GM18951 (cell line): ENCODE measurements at regions not wholly inside any gene's neighbourhood (a gene's known extent, or its start where the extent isn't known, plus 50 kb on each side); places are given as distances from the start of the nearest gene placed in this dataset.

ENCODE experiments used
- POLR2A ChIP-seq: IDR thresholded peaks from 4 replicates; pipeline ENCODE4 v1.6.1; 2011; ENCODE audit warnings: mild to moderate bottlenecking; ENCODE audit not compliant: insufficient read length, insufficient read depth; ENCODE audit errors: extremely low read depth
- in situ Hi-C: fragments of 300-500 bp; cut with MboI; formaldehyde crosslinking; loops from one replicate; pipeline ENCODE4 v1.12.0; 2022; ENCODE audit warnings: low sequenced_read_pairs, mixed read lengths, inconsistent platforms; ENCODE audit not compliant: unreplicated experiment

DNA sequence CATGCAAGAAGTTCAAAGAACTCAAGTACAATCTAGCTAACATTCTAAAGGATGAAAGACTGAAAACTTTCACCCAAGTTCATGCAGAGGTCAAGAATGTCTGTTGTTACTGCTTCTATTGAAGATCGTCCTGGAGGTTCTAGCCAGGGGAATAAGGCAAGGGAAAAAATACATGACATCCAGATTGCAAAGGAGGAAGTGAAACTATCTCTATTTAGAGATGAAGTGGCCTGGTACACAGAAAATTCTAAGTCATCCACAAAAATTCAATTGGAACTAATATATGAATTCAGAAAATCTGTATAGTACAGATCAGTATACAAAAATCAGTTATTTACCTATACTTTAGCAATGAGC lies 693.0 kb downstream of the NR2F2 start:
- in situ Hi-C loops, result no loop called here
- TF ChIP-seq POLR2A, result no peak

DNA sequence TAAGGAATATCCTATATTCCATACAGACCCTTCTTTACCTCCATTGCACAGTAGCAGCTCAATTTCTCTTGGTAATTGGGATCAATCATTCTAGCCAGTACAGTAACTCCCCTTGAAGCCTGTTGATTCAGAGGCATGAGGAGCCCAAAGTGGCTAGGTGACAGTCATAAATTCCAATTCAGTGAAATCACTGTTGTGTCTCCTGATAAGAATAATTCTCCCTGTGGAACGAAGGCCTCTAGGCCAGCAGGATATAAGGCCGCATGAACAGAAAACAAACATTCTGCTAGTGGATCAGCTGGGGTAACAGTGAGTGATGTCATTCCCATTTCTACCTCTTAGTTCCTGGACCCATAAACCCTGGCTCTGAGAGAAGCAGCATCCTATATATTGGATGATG lies 696.3 kb downstream of the NR2F2 start:
- no peak for TF ChIP-seq POLR2A
- in situ Hi-C loops, result no loop called here

DNA sequence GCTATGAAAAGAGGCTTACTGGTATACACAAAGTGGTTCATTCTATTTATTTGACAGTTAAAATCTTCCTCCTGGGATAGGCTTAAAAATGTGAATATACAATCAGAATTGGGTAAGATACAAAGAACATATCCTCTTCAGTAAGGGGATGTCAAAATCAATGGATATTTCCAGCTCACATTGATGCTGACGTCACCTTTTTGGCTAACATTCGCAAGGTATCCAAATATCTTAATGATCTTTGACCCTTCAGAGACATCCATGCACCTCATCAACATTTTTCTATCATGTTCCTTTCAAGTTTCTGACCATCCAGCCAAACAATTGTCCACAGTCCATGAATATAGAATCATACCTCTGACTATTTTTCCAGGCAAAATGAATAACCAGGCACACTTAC lies 697.3 kb downstream of the NR2F2 start:
- TF ChIP-seq POLR2A, result no peak
- in situ Hi-C loops, result no loop called here

DNA sequence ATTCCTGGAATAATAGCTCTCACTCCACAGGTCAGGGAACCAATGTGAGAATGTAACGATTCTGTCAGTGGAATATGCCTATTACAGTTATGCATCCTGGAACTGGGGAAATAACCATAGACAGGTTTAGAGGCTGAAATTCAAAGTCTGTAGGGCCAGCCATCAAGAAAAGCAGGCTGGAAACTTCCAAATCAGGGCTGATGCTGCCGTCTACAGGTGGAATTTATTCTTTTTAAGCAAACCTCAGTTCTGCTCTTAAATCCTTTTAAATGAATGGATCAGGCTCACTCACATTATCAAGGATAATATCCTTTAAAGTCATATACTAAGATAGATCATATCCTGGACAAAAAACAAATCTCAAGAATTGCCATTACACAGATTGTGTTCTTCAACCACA lies 699.8 kb downstream of the NR2F2 start:
- no peak for TF ChIP-seq POLR2A
- in situ Hi-C loops, result no loop called here

DNA sequence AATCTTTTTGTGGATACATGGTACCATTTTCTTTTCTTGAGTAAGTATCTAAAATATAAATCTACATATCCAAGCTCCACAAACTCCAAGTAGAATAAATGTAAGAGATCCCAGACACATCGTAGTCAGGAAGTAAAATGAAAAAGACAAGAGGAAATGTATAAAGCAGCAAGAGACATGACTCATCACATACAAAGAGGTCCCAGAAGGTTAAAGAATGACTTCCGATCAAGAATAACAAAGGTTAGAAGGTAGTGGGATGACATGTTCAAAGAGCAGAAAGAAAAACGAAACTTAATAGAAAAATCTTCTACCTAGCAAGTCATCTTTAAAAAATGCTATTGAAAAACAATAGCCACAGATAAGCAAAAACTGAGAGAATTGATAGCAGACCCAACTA lies 705.8 kb downstream of the NR2F2 start:
- no peak for TF ChIP-seq POLR2A
- in situ Hi-C loops, result no loop called here

DNA sequence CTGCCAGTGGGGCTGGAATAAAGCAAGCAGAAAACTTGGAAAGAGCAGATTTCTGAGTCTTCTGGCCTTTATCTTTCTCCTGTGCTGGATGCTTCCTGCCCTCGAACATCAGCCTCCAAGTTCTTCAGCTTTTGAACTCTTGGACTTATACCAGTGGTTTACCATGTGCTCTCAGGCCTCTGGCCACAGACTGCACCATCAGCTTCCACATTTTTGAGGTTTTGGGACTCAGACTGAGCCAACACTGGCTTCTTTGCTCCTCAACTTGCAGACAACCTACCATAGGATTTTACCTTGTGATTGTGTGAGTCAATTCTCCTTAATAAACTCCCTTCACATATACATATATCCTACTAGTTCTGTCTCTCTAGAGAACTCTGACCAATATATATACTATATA lies 706.6 kb downstream of the NR2F2 start:
- in situ Hi-C loops, result no loop called here

DNA sequence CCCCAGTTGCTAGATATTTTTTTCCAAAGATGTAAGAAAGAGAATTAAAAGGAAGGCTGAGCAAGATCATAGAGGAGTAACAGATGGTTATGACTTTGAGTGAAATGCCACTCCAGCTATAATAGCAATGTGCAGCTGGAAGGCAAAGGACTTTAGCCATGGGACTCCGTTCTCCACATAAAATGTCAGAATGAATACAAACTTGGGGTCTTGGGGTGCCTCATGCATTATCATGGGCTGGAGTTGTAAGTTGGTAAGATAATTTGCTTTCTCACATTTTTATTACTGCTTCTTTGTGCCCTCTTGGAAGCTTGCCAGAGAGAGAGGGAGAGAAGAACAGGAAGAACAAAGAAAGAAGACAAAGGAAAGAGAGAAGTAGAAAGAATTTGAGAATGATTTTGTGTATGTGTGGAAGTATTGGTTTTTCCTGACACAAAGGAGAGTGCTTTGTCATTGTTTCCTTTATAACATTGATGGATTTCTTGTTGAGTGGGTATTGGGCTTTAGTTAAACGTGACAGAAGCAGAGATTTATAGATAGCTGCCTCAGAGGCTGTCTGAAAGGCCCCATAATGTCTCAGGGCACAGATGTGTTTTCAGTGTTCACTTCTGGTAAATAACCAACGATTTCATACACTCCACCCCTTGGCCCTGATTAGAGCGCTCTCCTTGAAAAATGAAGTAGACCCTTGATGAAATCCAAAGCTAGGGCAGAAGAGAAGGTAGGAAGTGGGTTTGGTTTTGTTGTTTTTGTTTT lies 715.3 kb downstream of the NR2F2 start:
- no peak for TF ChIP-seq POLR2A
- in situ Hi-C loops, result no loop called here

More for the DNA sequence above, 706.6 kb downstream of the NR2F2 start:
- no peak for TF ChIP-seq POLR2A

DNA sequence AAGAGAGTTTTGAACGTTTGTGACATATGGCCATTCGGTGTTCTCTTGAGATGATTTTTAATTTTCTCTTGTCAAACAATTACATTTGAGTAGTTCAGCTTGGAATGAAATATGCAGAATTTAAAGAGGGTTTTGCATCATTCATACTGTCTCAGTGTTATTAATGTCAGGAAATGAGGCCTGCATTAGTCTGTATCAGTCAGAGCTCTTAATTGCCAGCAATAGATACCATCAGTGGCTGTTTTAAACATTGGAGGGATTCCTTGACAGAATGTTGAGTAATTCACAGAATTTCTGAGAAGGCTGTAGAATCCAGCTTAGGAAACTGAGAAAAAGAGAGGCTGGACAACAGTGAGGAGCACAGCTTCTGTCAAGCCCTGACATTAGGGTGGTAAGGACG lies 722.0 kb downstream of the NR2F2 start:
- TF ChIP-seq POLR2A, result no peak
- in situ Hi-C loops, result no loop called here

DNA sequence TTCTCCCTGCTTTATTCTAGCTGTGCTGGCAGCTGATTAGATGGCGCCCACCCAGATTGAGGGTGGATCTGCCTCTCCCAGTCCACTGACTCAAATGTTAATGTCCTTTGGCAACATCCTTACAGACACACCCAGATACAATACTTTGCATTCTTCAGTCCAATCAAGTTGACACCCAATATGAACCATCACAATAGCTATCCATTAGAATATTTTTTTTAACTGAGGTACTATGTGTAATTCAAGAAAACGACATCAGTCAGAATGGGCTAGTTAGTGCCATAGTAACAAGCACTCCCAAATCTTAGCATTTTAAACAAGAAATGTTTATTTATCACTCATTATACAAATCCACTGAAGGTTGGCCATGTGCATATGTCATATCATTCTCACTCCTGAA lies 723.1 kb downstream of the NR2F2 start:
- in situ Hi-C loops, result no loop called here
- TF ChIP-seq POLR2A, result no peak

DNA sequence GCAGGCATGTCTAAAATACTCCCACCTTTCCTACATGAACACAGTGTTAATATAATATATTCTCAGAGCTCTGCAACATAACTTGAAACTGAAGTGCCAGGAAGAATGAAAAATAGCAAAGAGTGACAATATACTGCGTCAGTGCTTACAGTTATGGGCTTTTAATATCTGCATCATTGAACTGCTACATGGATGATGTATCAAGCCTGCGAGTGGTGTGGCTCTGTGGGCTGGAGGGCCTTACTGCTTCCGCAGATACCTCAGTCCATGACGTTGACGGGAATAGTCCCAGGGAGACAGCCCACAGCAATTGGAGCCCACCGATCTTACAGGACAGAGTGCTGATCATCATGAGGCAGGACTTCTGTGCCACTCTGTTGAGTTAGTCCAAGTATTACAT lies 727.0 kb downstream of the NR2F2 start:
- in situ Hi-C loops, result no loop called here
- TF ChIP-seq POLR2A, result no peak

DNA sequence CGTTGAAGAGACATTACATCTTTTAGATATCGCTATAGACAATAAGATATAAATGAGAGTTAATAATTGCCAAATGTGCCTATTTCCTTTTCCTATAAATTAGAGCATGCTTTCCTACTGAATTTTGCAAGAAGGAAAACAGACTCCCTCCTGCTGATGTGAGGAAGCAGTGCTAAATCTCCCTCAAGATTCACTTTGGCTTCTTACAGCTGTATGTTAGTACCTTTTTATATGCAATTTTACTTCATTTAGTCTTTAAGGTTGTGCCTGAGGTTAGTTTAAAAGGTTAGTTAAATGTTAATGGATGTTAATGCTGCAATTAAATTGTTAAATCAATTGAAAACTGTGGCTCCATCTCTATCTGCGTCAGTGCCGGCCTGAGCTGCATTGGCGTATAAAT lies 728.8 kb downstream of the NR2F2 start:
- no peak for TF ChIP-seq POLR2A
- in situ Hi-C loops, result no loop called here

DNA sequence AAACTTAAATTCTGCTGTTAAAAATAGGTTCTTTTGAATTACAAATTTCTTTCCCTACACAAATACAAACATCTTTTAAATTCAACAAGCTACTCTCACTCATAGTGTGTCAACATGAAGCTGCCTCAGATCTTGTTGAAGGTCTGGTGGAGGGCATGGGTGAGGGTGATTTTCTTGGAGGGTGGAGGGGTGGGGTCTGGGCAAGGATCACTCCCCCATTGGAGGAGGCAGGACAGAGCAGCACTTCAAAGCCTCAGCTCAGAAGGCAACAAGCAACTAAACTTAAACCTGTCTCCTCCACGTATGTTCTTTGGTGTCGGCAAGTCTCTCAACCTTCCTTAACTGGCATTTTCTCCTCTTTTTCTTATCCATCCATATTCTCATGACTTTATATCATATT lies 730.9 kb downstream of the NR2F2 start:
- in situ Hi-C loops, result no loop called here

DNA sequence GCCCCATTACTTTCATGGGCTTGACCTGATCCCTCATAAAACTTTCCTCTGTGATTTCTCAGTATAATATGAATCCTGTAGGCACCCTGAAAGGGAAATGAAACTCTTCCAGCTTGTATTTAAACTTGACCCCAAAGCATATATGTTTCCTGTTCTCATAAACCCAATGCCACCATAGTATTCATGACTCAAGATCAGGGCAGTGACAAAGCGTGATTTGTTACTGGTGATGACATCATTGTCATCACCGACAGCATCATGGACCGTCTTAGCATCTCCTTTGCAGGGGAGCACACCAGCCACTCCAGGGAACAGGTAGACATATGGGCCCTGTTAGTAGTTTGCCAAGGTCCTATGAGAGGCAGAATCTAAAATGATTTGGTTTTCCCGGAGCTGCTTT lies 741.2 kb downstream of the NR2F2 start:
- in situ Hi-C loops, result no loop called here
- no peak for TF ChIP-seq POLR2A

More for the DNA sequence above, 730.9 kb downstream of the NR2F2 start:
- no peak for TF ChIP-seq POLR2A

DNA sequence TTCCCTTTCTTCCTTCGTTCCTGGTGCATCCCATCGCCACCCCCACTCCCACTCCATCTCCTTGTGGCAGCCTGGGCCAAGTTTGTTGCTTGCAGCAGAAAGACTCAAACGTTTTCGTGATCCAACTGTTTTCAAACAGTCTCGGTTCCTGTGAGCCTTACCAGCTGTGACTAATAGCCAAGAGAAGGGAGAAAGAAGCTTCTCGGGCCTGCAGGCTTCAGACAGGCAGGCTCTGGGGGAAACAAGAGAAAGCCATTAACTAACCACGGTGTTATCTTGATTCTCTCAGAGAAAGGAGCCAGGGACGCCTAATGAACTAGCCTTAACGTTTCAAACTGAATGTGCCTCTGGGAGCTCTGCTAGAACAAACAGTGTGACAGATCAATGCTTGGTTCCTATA lies 742.0 kb downstream of the NR2F2 start:
- in situ Hi-C loops, result no loop called here
- no peak for TF ChIP-seq POLR2A

DNA sequence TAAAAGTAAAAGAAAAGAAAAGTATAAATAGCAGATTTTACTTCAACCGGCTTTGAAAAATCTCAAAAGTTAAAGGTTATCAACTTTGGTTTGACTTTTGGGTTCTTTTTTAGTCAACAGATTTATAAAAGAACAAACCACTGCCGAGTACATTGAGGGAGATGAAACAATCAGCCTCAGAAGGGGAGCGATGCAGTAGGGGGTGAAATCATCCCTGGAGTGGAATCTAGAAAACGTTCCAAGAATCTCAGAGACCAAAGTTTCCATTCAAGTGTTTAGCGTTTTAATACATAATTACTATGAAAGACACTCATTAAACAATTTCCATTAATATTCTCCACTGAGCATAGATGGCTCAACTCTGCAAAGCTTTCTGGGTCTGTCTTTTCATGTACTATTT lies 745.5 kb downstream of the NR2F2 start:
- in situ Hi-C loops, result no loop called here
- TF ChIP-seq POLR2A, result no peak

DNA sequence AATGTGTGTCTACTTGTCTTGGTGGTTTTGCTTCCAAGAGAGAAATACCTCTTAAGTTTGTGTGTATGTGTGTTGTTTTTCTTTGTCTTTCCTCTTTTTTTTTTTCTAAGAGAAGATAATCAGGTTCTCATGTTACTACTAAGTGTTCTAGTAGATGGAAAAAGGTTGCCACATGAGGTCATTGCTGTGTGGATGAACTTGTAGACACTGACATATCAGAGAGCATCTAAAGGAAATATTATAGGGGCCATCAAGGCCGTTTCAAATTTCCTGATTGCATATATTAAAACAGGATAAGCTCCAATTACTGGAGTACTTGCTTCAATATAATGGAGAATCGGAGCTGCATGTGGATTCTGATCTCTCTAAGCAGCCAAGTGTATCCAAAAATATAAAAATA lies 747.5 kb downstream of the NR2F2 start:
- no peak for TF ChIP-seq POLR2A
- in situ Hi-C loops, result no loop called here
